ENCODE measurements at regions not wholly inside any gene's neighbourhood (a gene's known extent, or its start where the extent isn't known, plus 50 kb on each side); places are given as distances from the start of the nearest gene placed in this dataset.
A peak's percentile ranks its signal among the peaks of the same experiment; 100 is the strongest.

DNA sequence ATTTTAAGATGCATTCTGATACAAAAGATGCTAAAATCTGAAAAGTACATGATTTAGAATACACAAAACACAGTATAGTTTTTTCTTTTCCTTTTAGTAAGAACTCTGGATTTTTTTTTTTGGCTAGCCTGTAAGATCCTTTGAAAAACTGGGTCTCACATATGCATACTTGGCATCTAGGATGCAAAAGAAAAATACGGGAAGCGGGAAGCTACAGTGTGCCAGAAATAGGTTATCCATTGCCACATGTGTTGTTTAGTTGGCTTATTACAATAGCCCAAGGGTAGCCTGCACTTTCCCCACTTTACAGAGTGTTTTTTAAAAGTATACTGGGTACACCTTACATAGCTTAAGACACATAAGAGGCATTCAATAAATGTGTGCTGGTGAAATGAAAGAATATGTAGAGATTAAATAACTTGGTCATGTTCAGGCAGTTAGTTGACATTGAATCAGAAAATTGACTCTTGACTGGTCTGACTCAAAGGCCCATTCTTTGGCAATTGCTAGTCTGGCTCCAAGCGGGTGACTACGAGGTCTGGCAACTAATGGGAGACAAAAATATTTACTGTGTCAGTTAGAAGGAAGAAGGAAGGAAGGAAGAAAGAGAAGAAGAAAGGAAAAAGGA, 286.8 kb upstream of the TRIB2 start:
- DNase-seq, result peak; percentile 86

DNA sequence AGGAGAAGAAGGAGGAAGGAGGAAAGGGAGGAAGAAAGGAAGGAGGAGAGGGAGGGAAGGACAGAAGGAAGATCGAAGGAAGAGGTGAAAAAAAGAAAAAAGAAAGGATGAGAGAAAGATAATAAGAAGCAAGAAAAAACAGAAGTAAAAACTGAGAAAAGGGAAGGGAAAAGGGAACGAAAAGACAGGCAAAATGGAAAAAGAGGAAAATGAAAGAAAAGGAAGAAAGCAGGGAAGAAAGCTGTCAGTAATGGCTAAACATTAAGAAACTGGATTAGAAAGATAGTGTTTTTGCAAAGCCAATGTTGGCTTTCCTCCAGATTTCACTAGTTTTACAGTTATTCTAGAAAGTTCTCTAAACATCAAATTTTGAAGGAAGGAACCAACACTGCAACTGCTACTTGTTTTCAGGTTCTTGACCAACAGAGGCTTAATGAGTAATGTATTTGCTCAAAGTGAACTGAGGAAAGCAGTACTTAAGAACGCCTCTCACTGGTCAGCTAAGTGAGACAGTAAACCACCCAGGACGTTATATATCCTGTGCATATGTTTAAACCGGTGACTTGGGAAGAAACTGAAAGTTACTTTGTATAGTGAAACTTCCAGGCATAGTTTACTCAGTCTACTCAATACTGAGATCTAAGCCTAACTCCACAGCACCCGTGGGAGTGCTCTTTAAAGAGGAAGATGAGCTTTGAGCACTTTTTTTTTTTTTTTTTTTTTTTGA, 286.2 kb upstream of the TRIB2 start:
- no peak for DNase-seq

DNA sequence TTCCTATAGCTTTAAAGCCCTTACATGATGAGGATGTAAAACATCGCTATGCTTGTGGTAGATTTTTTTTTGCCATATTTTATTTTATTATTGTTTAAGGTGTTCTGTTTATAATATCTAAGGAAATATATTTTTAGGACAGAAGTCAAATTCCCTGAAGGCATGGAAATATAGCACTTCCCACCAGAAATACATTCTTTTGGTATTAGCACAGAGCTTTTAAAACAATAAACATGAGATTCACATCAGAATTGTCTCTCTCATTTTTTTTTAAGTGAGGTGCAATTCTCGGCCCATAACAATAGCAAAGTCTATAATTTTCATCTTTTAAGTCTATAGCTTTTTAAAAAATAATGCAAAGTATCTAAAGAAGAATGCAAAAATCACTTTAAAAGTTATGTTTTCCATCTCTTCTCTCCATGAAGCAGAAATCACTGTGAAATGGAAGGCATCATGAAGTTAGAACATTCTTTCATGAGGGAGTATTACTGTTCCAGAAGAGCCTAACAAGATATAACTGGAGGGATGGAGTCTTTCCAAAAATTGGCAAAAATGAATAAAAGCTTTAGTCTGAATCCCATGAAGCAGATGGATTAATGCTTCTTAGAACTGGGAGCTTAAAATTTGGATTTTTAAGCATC, 283.6 kb upstream of the TRIB2 start:
- peak; percentile 86 for DNase-seq

DNA sequence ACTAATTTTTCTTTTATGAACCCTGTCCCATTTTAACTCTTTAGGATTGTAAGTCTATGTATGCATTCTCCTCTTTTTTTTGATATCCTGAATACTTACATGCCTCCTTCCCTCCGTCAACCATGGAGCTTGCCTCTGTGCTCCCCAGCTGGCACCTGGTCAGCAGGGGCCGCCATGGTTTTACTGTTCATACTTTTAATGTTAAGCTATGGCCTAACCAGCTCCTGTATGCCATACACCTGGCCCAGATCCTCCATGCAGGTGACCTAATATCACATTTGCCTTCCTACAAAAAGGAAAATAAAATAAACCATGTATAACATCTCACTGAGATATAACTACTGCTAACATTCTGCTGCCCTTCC, 283.1 kb upstream of the TRIB2 start:
- DNase-seq, result no peak

DNA sequence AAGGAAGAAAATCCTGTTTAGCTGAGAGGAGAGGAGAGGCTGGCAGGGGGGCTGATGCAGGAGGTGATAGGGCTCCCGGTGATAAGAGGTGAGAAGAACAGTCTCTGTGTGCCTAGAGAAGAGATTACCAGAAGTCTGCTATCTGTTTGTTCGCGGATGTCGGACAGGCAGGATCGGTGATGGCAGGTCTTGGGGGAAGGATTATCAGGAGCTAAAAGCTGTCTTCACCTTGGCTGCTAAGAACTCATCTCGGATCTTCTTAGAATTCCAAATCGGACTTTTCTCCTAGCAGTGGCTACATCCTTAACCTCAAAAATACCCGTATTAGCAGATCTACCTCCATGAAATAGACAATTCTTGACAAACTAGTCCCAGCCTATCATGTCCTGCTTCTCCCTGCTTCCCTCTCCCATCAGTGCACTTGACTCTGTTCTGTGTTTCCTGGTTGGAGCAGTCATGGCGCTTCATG, 282.1 kb upstream of the TRIB2 start:
- DNase-seq, result no peak

DNA sequence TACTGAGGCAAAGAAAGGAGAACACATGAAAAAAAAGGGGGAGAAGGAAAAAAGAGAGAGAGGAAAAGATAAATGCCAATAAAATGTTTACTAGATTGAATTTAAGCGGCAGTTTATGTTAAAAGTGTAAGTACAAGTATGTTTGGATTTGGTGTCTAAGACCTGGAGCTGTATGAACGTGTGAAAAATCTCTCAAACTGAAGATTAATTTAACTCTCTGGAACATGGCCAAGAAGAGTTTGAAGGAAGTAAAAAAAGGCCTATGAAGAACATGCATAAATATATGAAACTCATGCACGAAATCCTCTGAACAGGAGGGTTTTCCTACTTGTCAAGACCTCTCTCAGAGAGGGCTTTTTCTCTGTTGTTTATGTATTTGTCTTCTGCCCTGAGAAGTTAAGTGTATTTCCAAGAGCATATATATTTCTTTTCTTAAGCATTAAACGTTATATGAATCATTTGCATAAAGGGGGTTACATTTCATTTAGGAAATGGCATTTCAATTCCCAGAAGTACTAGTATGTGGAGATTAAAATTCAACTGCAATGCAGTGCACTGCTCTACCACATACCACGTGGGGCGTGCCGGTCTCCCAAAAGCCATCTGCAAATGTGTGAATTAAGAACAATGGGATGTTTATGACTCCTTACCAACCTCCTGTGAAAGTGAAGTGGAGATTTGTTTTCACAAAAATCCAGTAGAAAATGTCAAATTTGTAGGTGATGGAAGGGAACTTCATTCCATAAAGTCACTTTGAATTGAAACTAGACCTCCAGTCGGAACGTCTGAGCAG, 281.1 kb upstream of the TRIB2 start:
- DNase-seq, result no peak

DNA sequence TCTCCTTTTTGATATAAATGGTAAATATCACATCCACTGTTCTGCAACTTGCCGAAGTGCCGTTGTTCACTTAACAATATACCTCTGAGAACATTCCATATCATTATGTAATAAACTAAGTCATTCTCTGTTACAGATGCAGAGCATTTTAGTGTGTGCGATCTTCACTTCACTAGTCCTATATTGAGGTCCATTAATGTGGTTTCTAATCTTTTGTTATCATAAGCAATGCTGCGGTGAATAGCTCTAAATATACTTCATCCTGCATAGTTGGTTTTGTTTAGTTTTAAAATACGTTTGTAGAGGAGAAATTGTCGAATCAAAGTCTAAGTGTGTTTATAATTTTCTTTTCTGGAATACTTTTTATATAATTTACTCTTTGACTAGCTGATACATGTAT, 280.3 kb upstream of the TRIB2 start:
- peak; percentile 18 for DNase-seq

DNA sequence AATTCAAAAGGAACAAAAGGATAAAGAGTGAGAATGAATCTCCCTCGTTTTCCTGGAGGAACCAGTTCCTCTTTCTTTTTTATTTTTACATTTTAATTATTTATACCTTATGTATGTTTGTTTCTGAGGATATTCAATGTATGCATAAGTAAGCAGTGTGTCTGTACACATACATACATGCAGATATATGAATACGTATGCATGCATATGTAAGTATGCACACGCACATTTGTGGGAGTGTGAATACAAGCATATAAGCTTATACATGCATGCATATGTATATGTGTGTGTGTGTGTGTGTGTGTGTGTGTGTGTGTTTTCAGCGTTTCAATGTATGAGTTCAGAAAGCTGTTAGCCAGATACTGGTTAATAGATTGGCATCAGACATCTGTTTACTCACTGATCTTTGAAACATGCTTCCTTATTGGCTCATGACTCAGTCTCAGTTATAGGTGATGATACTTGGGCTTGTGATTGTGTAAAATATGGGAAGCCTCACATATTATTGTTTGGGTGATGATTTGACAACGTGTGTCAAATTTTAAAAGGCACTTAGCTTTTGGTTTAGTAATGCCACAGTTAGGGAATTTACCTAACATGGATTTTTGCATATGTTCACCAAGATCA, 279.7 kb upstream of the TRIB2 start:
- DNase-seq, result no peak

DNA sequence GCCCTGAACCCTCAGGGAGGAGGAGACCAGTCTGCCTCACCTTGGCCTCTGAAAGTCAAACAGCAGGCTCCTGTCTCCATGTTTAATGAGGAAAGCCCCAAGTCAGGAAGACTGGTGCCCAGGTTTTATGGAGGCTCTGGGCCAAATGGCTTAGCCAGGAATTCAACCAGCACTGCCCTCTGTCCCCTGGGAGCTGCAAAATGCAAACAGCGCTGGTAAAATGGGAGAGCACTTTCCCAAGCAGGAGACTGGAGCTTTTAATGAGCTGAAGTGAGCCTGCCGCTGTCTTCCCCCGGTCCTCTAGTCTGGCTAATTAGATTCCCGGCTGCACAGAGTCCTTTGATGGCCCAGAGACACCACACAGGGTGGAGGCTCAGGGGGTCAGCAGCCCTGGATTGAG, 276.0 kb upstream of the TRIB2 start:
- DNase-seq, result peak; percentile 40

DNA sequence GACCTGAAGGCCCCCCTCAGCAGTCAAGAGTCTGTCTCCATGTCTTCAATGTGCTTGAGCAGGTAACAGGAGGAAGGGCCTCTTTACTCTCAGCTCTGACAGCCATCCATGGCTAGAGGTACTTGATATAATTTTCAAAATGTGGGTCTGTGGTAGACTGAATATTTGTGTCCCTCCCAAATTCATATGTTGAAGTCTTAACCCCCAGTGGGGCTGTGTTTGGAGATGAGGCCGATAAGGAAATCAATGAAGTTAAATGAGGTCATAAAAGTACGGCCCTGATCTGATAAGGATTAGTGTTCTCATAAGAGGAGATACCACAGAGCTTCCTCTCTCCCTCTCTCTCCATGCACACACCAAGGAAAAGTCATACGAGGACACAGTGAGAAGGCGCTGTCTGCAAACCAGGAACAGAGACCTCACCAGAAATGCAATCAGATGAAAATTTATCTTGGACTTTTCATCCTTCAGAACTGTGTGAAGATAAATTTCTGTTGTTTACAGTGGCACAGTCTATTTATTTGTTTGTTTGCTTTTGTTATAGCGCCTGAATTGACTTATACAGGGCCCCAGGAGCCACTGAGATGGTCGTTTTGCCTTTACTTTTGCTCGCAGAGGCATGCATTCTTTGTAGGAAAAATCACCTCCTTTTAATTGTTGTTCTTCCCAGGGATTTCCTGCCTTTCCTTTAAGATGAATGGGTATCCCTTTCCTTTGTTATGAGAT, 274.8 kb upstream of the TRIB2 start:
- DNase-seq, result no peak

DNA sequence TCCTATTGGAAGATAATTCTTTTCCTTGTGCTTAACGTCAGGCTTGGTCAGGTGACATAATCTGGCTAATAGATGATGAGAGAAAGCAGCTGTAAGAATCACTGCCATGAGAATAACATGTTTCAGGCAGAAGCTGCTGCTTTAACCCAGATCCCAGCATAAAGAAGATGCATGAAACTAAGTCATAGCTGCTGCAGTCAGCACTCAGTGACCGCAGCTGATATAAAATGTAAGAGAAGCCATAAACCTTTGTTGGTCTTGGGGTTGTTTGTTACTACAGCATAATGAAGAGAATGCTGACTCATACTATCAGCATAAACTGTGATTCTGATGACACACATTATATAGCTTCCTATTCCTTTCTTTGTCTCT, 274.3 kb upstream of the TRIB2 start:
- DNase-seq, result peak; percentile 42

DNA sequence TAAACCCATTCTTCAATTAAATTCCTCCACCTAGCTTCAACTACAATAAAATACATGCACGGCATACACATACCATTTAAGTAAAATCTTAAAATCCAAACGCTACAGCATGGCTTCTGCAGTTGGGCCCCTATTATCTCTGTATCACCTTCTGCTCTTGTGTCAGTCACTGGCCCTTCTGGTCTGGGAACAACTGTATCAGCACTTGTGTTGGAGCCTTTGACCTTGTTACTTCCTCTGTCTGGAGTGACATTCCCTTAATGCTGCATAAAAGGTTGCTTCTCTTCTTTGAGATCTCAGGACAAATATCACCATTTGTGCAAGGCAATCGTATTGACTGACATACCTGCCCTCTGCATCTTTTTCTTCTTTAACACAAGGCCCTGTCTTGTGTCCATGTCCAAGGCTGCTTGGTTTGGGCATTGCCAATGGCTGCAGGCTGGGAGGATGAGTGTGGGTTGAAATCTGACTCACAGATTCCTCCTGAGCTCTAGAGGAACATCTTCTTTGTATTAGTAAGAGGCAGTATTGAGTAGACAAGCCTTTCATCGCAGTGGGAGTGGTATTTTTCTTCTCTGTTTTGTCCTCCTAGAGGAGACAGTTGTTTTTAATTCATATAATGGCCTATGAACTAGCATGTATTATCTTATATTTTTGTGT, 267.8 kb upstream of the TRIB2 start:
- DNase-seq, result peak; percentile 71

DNA sequence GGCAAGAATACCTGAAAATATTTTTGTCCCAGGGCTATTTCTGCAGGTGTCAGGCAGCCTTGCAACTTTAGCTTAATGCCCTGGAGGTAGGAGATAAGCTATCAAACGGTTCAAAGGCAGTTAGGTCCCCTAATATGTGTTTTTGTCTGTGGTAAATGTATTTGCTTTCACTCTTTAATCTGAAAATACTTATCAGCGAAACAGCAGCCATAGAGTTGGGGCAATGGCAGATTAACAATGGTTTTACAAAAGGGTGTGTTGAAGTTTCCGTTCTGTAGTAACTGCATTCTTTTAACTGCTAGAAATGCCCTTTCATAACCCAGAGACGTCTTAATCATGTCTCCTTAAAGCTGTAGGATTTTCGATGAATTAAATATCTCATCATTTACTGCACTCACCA, 265.0 kb upstream of the TRIB2 start:
- DNase-seq, result no peak

DNA sequence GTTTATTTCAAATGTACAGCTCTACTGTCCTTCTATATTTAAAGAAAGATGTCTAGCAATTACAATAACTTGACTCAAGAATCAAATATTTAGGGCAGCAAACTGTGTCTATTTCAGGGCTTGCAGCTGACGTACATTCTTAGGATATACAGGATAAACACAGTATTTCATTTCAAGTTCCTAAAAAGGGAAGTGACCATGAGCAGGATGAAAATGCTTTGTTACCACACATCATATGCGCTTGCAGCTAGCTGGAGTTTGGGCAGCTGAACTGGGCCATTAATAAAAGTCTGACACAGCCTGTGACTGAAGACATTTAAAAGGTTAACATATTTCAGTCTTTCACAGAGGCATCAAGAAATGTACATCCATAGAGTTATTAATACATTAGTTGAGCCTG, 264.6 kb upstream of the TRIB2 start:
- DNase-seq, result peak; percentile 90

DNA sequence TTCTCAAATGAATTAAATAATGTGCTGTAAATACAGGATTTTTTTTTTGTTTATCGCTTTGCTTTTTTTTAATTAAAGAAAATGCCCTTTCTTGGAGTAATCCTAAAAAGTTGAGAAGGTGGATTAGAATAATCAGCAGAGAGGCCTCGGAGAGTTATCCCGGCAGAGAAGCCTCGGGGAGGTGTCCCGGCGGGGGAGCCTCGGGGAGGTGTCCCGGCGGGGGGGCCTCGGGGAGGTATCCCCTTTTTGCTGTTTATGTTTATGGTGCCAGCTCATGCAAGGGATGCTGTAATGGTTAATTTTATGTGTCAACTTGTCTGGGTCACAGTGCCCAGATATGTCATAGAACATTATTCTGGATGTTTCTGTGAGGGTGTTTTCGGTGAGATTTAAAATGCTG, 263.0 kb upstream of the TRIB2 start:
- DNase-seq, result no peak

DNA sequence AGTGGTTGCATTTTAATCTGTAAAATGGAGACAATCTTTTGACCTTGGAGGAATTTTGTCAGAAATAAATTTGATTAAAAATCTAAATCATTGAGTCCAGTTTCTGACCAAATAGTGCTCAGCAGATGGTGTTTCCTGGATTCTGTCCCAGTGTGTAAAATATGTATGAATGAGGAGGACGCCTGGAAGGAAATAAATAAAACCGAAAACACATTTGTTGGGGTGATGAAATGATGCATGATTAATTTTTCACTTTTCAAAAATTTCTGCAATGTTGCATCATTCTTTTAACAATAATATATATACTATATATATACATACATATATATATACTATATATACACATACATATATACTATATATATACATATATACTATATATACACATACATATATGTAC, 261.1 kb upstream of the TRIB2 start:
- peak; percentile 15 for DNase-seq

DNA sequence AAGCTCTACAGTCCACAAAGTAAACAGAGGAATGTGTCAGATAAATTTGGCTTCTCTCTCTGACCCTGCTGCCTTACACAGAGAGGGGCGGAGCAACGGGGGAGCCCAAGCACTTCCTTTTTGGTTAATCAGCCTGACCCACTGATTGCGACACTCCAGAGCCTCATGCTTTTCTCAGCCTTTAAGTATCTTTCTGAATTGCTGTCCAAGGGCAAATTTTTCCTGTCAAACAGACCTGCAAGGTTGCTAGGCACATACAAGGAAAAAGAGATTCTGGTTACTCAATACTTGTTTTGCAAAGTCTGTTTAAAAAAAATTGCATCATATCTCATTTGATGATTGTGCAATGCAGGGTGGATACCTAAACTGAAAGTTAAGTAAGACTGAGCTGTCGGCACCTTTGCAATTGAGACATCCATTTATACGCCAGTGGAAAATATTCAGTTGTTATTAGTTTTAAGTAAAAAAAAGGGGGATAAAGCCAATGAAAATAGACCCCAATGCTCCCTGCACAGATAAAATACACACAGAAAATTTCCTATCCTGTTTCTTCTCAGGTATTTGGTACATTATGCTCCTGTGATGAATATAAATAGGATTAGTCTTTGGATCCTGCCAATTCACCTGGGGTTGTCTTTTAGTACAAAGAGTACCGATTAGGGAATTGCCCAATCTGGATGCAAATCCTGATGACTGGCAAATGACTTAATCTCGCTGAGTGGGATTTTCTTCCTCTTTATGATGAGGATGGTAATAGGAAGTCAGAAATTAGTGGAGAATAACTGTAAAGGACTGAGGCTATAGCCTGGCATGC, 260.2 kb upstream of the TRIB2 start:
- peak; percentile 91 for DNase-seq

DNA sequence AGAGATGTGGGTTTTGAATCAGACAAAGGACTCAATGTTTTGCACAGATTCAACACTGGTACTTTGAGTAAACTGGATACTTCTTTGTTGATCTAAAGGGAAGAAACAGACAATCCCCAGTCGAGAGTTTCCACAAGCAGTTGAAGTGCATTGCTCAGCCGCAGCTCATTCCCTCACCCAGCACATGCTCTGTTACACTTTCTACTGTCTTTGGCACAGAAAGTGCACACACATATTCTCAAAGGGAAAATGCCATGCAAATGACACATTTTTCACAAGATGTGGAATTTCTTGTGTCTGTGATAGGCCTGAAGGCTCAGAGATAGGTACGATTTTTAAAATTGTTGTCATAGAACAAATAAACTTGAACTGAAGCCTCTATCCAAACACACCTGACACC, 258.9 kb upstream of the TRIB2 start:
- peak; percentile 39 for DNase-seq

DNA sequence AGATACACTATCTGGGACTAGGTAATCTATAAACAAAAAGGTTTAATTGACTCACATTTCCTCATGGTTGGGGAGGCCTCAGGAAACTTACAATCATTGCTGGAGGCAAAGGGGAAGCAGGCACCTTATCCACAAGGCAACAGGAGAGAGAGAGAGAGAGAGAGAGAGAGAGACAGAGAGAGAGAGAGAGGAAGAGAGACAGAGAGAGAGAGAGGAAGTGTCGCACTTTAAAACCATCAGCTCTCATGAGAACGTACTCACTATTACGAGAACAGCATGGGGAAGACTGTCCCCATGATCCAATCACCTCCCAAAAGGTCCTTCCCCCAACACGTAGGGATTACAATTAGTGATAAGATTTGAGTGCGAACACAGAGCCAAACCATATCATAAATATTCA, 253.5 kb upstream of the TRIB2 start:
- no peak for DNase-seq

DNA sequence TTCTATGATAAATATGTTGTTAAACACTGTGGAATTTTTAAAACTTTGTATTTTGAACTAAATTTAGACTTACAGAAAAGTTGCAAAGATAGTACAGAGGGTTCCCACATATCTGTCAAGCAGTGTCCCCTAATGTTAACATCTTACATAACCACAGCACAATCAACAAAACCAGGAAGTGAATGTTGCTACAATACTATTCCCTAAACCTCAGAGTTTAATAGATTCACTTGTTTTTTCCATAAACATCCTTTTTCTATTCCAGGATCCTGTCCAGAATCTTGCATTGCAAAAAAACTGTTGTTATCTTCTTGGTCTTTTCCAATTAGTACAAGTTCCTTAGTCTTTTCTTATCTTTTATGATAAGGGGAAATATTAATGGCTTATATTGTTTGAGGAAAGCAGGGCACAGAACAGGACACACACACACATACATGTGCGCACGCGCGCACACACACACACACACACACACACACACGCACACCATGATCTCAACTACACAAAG, 251.1 kb upstream of the TRIB2 start:
- no peak for DNase-seq
